Mucosa of descending colon (tissue), 3 donors: ENCODE measurements at regions not wholly inside any gene's neighbourhood (a gene's known extent, or its start where the extent isn't known, plus 50 kb on each side); places are given as distances from the start of the nearest gene placed in this dataset.
A peak's percentile ranks its signal among the peaks of the same experiment; 100 is the strongest.

Experiments
- ATAC-seq: fragments of 200-7000 bp; cut with Tn5 transposase; one replicate; pipeline ENCODE4 v1.9.1; 2020; ENCODE audit warnings: mild to moderate bottlenecking, moderate library complexity
- DNase-seq, 3 donors: peaks; one replicate each; pipeline ENCODE4 v3.0.0-alpha.2; 2020
- H3K36me3 ChIP-seq: fragments of 200-600 bp; one replicate; pipeline ENCODE4 v1.8.0; 2021; ENCODE audit warnings: low read depth, mild to moderate bottlenecking
- H3K4me1 ChIP-seq: fragments of 200-600 bp; one replicate; pipeline ENCODE4 v1.8.0; 2021; ENCODE audit warnings: low read depth, mild to moderate bottlenecking
- H3K4me3 ChIP-seq: fragments of 200-600 bp; one replicate; pipeline ENCODE4 v1.8.0; 2021; ENCODE audit warnings: mild to moderate bottlenecking
- H3K9me3 ChIP-seq: fragments of 200-600 bp; one replicate; pipeline ENCODE4 v1.8.0; 2021; ENCODE audit warnings: mild to moderate bottlenecking
- CTCF ChIP-seq: fragments of 200-600 bp; IDR thresholded peaks from one replicate; pipeline ENCODE4 v1.8.0; 2022; ENCODE audit warnings: antibody characterized with exemption, mild to moderate bottlenecking
- intact Hi-C, 2 donors: fragments of 100-400 bp; cut with DNase I in 1 of 2; cut with micrococcal nuclease in 1 of 2; formaldehyde crosslinking; loops; one replicate each; pipeline versions ENCODE4 v1.11.0 to v1.11.1; 2022; cut with DNase I, micrococcal nuclease
- donor health status: DM: no; HTN: no; CAD: no; lungs with moderate emphysema.
- donor health status: DM: no; HTN: no; CAD: no.
- donor health status: DM: no; HTN: yes; CAD: no.

DNA sequence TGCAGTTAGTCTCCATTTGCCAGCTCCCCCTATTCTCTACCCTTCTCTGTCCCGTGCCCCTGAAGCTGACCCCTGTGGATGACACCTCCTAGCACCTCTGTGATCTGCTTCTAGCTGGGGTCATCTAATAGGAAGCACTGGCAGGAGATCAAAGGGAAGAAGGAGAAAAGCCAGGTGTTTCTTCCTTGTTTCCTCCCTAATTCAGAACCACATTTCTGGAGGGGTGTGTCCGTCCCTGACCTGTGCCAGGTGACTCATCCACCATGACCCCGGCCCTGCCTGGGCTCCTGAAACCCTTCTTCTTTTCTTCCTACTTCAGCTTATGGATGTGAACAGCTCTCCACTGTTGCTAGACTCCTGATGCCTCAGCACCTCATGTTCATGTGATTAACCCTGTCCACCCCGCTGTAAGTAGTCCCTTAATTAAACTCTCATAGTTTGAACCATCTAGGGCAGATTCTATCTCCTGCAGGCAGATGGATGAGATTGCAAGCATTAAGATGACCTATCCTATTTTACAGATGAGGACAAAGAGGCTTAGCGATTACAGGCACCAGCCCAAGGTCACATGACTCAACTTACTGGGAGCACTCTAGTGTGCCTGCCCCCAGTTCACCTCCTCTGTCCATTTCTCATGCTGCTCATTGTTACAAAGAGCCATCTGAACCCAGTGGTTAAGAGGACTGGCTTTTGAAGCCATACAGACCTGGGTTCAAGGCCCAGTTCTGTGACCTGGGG lies 770.5 kb downstream of the MED13L start:
- TF ChIP-seq CTCF = no peak
- DNase-seq (peak in 2 of 3 donors; percentile 2 to 21), ATAC-seq (peak; percentile 62)
- no peaks in the 10 kb centered on the region for H3K36me3 ChIP-seq
- H3K4me1 ChIP-seq = no peaks in the 10 kb centered on the region
- H3K9me3 ChIP-seq = no peaks in the 10 kb centered on the region
- intact Hi-C loops = no loop called here
- H3K4me3 ChIP-seq = no peak overlapping the region

GRCh38 chr12:115504306-115505290 lies 772.9 kb downstream of the MED13L start:
- no peaks in the 10 kb centered on the region for H3K9me3 ChIP-seq
- no peak for TF ChIP-seq CTCF
- DNase-seq (peak in 1 of 3 donors; percentile 6), ATAC-seq (no peak)
- intact Hi-C loops = no loop called here
- H3K4me3 ChIP-seq = no peak overlapping the region
- no peaks in the 10 kb centered on the region for H3K4me1 ChIP-seq
- H3K36me3 ChIP-seq = no peaks in the 10 kb centered on the region

- Histone ChIP-seq H3K9me3 (no peaks in the 10 kb centered on the region), H3K4me1 (no peaks in the 10 kb centered on the region), H3K4me3 (no peak overlapping the region), H3K36me3 (no peaks in the 10 kb centered on the region)
- intact Hi-C loops = no loop called here
- DNase-seq (no peak), ATAC-seq (no peak)
- no peak for TF ChIP-seq CTCF
Observed at GRCh38 chr12:115500872-115501271, 776.6 kb downstream of the MED13L start.

- no peaks in the 10 kb centered on the region for H3K36me3 ChIP-seq
- intact Hi-C loops = no loop called here
- H3K4me3 ChIP-seq = no peak overlapping the region
- no peak for ATAC-seq
- no peak for DNase-seq
- H3K4me1 ChIP-seq = no peaks in the 10 kb centered on the region
- H3K9me3 ChIP-seq = no peaks in the 10 kb centered on the region
- no peak for TF ChIP-seq CTCF
Observed at GRCh38 chr12:115495300-115495699, 782.2 kb downstream of the MED13L start.

DNA sequence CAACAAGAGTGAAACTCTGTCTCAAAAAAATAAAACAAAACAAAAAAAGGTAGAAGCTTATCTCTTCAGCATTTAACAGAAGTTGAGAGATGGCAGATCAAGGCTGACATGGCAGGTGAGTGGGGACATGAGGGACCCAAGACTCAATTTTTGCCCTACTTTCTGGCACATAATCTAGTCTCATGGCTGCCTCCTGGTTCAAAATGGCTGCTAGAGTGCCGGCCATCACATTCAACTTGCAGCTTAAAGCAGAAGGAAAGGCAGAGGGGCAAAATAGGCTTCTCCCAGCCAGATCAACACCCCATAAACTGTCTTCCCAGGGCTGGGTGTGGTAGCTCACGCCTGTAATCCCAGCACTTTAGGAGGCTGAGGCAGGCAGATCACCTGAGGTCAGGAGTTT lies 784.9 kb downstream of the MED13L start:
- intact Hi-C loops = loop anchor here in 1 of 2 donors (5.0 kb wide), 1 partner anchor 625 kb away; no protein-coding TSS in a partner anchor
- no peaks in the 10 kb centered on the region for H3K4me1 ChIP-seq
- no peaks in the 10 kb centered on the region for H3K9me3 ChIP-seq
- TF ChIP-seq CTCF = no peak
- no peak overlapping the region for H3K4me3 ChIP-seq
- DNase-seq (no peak), ATAC-seq (no peak)
- H3K36me3 ChIP-seq = no peaks in the 10 kb centered on the region
